ENCODE measurements at regions not wholly inside any gene's neighbourhood (a gene's known extent, or its start where the extent isn't known, plus 50 kb on each side); places are given as distances from the start of the nearest gene placed in this dataset.

DNA sequence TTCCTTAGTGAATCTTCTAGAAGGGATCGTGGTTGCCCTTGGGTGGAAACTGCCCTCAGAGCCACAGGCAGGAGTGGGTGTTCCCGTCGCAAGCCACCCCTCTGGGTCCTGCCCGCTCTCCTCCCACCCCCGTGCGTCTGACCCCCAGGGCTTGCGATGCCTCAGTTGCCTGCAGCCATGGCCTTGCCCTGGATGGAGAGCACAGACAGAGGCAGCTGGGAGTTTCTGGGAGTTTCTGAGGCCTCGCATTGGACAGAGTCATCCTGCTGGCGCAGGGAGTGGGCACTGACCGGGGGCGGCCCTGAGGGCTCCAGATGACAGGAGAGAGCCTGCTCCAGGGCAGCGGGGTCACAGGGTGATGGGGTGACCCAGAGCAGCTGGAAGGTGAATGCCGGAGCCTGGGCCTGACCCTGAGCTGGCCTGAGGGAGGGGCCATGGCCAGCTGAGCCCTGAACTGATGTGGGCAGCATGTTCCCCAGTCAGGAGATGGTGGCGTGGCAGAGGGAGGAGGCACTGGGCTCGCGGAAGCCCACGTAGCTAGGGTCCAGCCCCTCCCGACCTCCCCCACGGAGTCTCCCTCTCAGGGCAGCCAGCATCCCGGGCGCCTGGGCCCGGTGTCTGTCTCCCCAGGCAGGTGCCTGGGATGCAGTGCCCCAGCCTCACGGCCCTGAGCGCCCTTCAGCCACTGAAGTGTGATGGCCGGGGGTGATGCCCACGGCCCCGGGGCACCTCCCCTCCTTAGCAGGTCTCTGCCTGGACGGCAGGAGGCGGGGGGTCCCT, 1236.2 kb downstream of the BRD1 start:
- in situ Hi-C loops (cut with HindIII; ENCODE audit: low sequenced_read_pairs) = no loop called here

DNA sequence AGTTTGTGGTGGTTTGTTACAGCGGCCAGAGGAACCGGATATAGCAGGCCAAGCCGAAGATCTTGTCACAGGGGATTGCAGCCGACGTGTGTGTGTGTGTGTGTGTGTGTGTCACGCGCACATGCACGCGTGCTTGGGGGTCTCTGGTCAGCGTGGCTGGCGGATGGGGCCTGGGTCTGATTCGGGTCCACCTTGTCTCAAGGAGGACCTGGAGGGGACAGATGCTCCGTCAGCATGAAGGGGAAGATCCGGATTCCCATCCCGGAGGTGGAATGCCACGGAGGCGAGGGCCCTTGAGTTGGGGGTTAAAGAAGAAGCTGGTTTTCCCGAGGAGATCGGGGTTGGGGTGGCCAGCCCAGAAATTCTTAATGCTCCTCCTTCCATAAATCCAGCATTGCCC, 1237.8 kb downstream of the BRD1 start:
- in situ Hi-C loops (cut with HindIII; ENCODE audit: low sequenced_read_pairs) = no loop called here

DNA sequence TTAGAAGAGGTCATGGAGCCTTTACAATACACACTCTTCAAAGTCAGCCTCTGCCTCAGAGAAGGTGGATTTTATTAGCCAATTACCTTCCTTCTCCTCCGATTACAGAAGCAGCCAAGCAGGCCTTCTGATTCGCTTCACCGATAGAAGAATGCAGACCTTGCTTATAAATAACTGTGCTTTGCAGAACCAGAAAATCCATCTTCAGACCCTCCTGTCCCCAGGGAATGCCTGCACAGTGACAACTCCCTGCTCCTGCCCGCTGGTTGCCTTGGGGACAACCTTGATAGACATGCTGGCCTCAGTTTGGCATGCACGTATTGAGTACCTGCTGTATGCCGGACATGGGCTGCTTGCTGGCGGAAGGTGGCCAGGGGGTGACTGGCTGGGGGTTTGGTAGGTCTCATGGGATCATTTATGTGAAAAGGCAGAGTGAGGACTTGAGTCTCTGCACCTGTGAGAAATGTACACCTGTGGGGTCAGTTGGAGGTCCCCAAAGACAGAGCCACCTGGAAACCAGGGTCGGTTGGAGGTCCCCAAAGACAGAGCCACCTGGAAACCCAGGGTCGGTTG, 1238.7 kb downstream of the BRD1 start:
- in situ Hi-C loops (cut with HindIII; ENCODE audit: low sequenced_read_pairs) = no loop called here

DNA sequence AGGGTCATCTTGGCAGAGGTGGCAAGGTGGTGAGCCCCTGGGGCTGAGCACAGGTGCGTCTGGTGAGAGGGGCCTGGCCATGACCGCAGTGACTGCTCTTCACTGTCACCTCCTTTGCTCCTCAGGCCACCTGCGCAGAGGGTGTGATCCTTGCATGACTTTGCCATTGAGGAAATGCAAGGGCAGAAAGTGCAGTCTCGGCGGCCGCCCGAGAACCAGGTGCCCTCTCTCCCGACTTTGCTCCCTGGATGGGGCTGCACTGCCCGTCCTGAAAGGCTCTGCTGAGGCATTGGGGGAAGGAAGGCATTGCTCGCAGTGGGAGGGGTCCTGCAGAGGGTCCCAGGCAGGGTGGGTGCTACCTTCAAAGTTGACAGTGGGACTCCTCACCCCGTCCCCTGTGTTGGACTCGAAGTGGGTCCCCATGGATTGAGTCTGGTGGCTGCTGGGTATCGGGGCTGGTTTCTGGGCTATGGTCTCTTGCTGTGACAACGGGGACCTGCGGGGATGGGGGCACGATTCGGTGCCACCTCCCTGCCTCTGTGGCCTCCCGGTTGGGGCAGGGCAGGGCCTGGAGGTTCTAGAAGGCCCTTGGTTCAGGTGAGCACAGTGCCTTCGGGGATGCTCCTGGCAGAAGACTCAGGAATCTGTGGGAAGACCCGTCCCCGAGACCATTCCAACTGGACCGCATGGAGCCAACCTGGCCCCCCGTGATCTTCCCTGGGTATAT, 1239.4 kb downstream of the BRD1 start:
- in situ Hi-C loops (cut with HindIII; ENCODE audit: low sequenced_read_pairs) = no loop called here

DNA sequence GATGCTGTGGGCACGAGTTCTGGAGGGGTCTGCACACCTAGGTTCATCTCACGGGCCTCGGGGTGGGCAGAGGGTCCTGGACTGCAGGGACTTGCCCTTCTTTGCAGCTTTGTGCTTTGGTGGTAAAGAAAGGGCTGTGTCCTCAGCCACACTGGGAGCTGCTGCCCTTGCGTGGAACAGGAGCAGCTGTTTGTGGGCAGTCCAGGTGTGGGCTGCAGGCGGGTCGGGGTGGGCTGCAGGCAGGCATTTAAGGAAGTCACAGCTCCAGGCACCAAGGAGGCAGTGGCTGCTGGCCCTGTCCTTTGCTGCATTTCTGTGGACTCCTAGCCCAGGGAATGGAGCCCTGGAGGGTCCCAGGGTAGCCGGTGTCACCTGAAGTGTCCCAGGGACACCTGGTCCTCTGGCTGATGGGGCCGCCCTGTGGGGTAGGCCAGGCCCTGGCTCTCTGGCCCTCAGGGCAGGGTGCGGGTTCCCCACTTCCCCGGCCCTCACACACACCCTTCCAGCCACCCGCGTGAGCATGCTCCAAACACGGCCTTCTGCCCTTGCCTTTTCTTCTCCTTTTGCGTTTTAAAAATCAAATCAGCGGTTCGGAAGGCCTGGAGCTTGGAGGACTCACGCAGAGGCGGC, 1240.3 kb downstream of the BRD1 start:
- in situ Hi-C loops (cut with HindIII; ENCODE audit: low sequenced_read_pairs) = no loop called here

DNA sequence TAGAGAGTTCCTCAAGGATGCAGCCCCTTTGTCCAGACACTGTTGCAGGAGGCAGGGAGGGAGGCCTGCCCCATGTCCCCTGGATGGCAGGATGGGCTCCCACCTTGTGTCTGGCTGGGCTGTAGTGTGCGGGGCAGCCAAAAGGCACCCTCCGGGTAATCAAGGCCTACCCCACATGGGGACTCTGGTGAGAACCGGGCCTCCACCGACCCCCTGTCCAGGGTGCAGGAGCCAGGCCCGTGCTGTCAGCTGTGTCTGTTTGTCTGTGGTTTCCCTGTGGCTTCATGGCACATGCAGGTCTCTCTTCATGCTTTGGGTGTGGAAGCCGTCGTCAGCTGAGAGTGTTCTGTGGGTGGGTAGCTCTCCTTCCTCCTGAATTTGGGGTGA, 1240.9 kb downstream of the BRD1 start:
- in situ Hi-C loops (cut with HindIII; ENCODE audit: low sequenced_read_pairs) = no loop called here

DNA sequence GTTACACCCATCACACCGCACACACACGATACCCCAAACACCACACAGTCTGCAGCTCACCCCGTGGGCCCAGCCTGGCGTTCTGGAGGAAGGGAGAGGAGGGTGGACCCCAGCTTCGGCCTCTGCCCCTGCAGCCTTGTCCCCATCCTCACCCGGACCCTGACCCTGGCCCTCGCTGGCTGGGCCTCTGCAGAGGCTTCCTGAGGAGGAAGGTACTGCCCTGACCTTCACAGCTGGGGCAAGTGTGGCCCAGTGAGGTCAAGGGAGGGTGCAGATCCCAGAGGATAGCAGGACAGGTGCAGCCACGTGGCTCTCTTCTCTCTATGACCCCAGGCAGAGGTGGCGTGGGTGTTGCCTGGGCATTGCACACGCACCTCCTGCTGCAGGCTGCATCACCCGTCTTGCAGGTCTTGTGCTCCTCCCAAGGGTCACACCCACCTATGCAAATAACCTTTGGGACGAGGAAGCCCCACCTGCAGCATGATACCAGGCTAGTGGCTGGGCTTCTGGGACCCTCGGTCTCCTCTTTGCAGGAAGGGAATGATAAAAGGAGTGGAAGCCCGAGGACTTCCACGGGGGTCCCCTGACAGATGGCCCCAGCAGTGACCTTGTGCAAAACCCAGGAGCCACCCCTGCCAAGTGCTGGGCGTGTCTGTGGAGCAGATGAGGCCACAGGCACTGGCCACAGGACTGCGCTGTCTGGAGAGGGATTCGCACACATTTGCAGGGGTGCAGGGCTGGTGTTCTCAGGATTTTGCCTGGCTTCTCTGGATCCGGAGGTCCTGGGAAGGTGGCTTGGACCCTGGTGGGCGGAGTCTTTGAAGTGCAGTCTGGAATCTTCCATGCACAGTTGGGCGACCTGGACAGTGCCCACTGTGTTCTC, 1241.5 kb downstream of the BRD1 start:
- in situ Hi-C loops (cut with HindIII; ENCODE audit: low sequenced_read_pairs) = no loop called here

DNA sequence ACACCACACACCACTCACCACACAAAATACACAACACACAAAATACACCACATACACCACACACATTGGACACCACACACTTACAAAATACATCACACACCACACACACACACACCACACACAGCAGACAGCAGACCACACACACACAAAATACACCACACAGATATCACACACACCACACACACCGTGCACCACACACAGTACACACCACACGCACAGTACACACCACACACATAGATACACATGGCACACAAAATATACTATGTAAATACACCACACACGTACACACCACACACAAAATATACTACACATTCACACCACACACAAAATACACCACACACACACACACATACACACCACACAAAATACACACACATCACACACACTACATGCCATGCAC, 1243.5 kb downstream of the BRD1 start:
- in situ Hi-C loops (cut with HindIII; ENCODE audit: low sequenced_read_pairs) = no loop called here

DNA sequence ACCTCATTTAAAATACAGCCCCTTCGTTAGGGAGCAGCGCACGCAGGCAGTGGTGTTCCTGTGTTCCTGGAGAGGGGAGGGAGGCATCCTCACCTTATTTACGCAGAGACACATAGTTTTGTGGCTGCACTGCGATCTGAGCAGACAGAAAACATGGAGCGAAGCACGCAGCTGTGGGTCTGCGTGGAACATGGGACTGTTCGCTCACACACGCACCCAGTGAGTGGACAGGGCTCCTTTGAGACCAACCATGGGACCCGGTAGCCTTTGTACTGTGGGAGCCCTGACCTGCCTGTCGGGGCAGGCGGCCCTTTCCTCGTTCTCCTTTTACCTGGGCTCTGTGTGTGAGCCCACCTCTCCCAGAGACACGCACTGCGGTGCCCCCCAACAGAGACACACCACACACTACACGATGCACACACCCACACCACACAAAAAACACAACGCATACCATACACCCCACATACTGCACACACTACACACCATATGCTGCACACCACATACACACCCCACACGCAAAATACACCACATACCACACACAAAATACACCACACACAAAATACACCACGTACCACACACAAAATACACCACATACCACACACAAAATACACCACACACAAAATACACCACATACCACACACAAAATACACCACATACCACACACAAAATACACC, 1245.7 kb downstream of the BRD1 start:
- in situ Hi-C loops (cut with HindIII; ENCODE audit: low sequenced_read_pairs) = no loop called here

DNA sequence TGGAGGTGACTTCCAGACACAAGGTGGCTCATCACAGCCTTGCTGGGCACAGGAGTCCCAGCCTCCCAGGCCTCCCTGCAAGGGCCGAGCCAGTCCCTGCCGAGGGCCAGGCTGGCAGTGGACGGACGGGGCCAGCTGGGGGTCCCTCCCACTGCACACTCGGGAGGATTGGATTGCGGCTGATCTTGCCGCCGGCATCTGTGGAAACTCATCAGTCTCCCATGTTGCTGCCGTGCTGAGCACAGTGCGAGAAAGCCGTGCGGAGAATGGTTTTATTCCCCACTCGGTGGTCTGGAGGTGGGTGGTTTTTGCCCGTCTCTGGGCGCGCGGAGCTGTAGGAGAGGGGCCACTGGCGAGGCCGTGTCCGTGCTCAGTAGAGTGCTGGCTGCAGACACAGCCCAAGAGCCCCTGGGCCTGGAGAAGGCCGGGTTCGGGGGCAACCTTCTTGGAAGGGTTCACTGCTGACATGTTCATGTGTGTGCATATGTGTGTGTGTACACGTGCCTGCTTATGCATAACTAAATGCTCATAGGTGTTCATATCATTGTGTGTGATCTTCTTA, 1246.4 kb downstream of the BRD1 start:
- in situ Hi-C loops (cut with HindIII; ENCODE audit: low sequenced_read_pairs) = no loop called here

DNA sequence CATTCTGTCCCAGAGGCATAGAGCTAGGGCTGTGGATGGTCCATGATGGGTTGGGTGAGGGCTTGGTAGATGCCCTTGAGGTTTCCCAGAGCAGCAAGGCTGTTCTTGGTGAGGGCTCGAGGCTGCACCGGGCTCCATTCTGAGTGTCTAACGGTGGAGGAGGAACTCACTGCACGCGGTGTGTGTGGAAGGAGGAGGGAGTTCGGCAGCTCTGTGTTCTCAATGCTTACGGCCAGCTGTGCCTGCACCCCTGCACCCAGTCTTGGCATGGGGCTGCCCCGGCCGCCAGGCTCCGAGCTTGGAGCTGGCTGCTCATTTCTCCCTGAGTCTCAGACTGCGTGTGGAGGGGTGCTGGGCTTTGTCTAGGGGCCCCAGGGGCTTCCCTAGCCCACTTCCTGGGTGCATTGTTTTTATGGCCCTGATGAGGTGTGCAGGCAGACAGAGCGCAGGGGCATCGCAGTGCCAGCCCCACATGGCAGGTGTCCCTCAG, 1247.1 kb downstream of the BRD1 start:
- in situ Hi-C loops (cut with HindIII; ENCODE audit: low sequenced_read_pairs) = no loop called here

DNA sequence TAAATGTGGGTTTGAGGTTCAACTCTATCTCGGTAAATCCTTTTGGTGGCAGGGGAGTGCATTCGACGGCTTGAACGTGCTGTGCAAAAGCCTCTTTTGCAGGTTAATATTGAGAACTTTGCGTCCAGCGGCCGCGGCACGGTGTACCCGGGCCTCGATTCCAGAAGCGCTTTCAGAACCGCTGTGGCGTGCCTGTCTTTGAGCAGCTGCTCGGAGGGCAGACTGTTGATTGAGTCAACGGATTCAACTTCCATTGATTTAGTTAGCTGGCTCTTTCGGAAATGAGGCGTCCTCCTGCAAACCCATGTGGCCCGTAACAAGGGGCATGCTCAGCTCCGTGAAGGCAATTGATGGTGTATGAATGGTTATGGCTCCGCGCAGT, 1247.8 kb downstream of the BRD1 start:
- in situ Hi-C loops (cut with HindIII; ENCODE audit: low sequenced_read_pairs) = no loop called here

DNA sequence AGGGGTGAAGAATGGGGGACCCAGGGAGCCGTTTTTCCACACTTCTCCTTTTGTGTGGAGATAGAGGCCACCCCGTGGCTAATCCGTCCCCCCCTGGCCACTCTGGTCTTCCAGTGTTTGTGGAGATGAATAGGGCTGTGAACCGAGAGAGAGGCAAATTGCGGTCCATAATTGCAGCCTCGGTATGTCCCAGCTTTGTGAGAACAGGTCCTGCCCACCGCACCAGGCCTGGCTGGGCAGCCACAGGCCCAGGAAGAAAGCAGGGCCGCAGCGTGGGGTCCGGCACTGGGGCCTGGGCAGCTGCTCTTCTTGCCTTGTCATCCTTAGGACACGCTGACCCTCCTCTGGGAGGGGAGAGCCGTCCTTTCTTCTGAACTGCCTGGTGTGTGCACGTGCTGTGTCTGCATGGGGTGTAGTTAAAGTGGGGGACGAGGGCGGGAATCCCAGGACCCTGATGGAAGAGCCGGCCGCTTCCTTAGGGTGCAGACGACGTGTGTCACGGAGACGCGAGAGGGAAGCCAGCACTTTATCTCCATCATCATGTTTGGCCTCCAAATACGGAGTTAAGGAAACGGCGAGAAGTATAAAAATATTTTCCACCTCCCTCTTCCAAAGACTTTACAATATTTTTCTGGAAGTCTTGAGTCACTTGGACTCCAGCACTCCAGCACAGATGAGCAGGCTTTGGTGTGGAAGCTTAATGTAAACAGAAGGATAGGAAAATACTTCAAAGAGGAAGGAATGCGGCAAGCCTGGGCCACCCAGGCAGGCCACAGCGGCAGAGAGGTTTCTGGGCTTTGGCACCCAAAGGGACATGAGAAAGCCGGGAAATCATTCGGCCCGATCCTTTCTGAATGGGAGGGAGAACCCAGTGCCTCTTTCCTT, 1248.4 kb downstream of the BRD1 start:
- in situ Hi-C loops (cut with HindIII; ENCODE audit: low sequenced_read_pairs) = no loop called here

DNA sequence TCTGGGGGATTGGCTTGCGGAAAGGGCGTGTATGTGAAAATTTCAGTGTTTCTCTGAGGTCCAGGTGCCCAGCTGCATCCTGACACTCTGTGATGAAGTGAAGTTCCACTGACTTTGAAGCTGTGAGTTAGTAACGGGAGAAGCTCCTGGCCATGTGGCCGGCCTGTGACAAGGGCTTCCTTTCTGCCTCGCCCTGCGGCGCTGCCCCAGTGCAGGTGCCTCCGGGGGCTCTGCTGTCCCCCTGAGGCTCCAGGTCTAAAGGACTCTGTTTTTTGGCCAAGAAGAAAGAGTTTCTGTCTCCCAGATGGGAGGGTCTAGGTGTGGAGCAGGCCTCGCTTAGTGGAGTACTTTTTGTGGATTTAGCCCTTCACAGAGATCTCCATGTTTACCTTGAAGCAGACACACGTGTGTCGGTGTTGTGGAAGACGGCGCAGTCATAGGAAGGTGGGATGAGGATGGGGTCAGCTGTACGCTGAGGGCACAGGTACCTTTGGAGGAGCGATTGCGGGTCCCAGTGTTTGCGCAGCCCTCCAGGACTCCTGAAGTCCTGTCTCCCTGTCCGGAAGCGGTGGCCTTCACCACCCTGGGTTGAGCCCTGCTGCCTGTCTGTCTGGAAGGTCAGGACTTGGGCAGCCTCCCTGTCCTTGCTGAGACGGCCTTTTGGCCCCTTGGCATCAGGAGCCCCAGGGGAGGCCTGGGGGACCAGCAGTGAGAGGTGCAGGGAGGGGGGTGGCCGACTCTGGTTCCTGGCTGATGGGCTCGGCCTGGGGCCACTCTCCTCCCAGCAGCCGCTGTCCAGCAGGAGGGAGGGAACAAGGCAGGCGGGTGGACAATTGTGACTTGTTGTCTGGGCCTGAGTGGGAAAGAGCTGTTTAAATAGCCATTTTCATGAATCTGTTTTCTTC, 1249.3 kb downstream of the BRD1 start:
- in situ Hi-C loops (cut with HindIII; ENCODE audit: low sequenced_read_pairs) = no loop called here

DNA sequence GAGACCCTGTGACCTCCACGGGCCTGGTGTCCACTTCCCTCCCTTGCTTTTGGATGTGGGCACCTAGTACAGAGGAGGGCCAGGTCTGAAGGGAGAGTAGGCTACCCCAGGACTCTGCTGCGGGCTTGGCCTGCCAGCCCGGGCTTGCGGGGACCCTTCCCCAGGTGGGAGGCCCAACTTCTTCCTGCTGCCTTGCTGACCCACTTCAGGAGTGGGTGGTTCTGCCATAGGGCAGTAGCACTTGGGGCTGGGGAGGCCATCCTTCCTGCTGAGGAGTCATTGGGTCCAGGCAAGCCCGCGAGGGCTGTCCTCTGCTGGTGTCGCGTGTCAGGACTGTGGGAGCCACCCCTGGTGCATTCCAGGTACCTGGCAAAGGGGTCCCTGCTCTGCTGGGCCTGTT, 1250.0 kb downstream of the BRD1 start:
- in situ Hi-C loops (cut with HindIII; ENCODE audit: low sequenced_read_pairs) = no loop called here

DNA sequence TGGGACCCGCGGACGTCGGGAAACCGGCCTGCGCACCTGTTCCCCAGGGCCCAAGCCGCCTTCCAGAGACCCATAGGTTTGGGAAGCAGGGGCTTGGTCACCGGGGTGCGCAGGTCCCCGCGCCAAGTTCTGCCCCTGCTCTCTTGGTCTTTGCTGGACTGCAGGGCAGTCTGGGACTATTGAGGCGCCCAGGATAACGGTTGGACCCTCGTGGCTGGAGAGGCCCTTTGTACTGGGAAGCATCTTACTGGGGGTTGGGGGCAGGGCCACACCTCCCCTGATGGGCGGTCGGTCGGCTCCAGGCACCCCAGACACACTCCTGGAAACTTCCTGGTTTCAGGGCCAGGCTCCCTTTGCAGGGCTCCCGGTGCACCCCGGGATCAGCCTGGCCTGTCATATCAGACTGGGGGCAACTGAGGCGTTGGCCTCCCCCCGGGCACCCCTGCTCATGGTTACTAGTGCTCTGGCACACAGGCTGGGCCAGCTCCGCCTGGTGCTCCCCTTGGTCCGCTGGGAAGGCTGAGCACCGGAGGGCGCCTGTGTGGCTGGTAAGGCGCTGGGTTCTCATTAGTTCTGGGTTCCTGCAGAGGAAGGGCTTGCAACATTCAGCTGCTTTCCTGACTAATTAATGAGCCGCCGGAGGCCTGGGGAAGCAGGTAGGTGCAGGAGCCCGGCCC, 1250.5 kb downstream of the BRD1 start:
- in situ Hi-C loops (cut with HindIII; ENCODE audit: low sequenced_read_pairs) = no loop called here

DNA sequence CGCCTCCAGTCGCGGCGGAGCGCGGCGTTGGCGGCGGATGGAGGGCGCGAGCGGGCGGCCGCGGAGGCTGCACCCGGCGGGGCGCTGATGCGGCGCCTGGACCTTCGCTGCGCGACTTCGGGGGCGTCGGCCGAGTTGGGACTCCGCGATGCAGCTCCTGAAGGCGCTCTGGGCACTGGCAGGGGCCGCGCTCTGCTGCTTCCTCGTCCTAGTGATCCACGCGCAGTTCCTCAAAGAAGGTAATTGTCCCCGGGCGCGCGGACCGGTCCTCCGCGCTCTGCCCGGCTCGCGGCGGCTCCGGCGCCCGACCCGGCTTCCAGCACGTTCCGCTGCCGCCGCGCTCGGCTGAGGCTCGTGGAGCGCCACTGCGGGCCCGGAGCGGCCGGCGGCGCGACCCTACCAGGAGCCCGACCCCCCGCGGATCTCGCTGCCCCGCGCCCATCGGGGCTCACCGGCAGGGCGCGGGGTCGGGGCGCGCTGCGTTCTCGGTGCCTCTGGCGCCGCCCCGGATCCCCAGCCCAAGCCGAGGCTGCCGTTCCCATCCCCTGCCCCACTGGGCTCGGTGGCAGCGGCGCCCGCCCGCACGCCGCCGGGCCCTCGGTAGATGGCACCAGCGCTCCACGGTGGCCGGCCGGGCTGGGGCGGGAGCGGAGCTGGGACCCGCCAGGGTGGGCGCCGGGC, 1251.2 kb downstream of the BRD1 start:
- in situ Hi-C loops (cut with HindIII; ENCODE audit: low sequenced_read_pairs) = no loop called here

Data from DLD1 (cell line).